ENCODE measurements at regions not wholly inside any gene's neighbourhood (a gene's known extent, or its start where the extent isn't known, plus 50 kb on each side); places are given as distances from the start of the nearest gene placed in this dataset.

DNA sequence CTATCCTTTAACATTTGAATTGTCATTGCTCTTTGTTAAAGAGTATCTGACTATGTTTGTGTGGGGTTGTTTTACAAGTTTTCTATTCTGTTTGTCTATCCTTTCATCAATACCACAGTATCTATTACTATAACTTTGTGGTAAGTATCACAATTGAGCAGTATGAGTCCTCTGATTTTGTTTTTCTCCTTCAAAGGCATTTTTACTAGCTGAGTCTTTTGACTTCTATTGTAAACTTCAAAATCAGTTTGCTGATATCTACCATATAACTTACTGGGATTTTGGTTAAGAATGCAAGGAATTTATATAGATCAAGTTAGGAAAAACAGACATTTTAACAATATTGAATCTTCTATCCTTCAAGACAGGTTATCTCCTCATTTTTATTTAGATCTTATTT lies 789.8 kb upstream of the PTPRD start:
- Histone ChIP-seq H3K9ac (replicated peaks; ENCODE audit: extremely low read depth, insufficient read depth, low read length) (no peak overlapping the region), H3K36me3 (ENCODE audit: control insufficient read depth in 2 of 2, extremely low read depth in 1 of 2, insufficient read depth in 2 of 2, low read length in 2 of 2) (no peaks in the 10 kb centered on the region), H3K27me3 (ENCODE audit: control insufficient read depth in 2 of 2, insufficient read depth in 2 of 2, low read length in 2 of 2) (no peaks in the 10 kb centered on the region), H3K9me3 (replicated peaks; ENCODE audit: control insufficient read depth, insufficient read depth, low read length) (peaks cover 2% of the 10 kb centered on the region), H3K27ac (ENCODE audit: insufficient read depth, low read depth, low read length) (no peak overlapping the region), H3K4me3 (replicated peaks in 1 of 3; ENCODE audit: insufficient read depth in 1 of 3, low read depth in 1 of 3, low read length in 3 of 3) (no peak overlapping the region), H3K4me2 (ENCODE audit: insufficient read depth, low read length) (no peak overlapping the region), H3K79me2 (ENCODE audit: control insufficient read depth, insufficient read depth, low read length) (no peaks in the 10 kb centered on the region), H3K4me1 (ENCODE audit: control insufficient read depth, extremely low read depth, insufficient read depth, low read length) (no peaks in the 10 kb centered on the region), H3K9me1 (replicated peaks; ENCODE audit: control insufficient read depth, extremely low read depth, insufficient read depth, low read length) (no peaks in the 10 kb centered on the region), H2AFZ (ENCODE audit: low read depth, low read length) (no peak overlapping the region), H4K20me1 (replicated peaks; ENCODE audit: control insufficient read depth, extremely low read depth, insufficient read depth, low read length) (no peaks in the 10 kb centered on the region)
- ChIA-PET CTCF (no interaction called here), POLR2A (no interaction called here)
- intact Hi-C loops (cut with micrococcal nuclease): no loop called here
- no TSS peak for BruUV-seq (replicated peaks)
- FAIRE-seq (no peak), DNase-seq (ENCODE audit: low read depth, low spot score) (no peak)
- TF ChIP-seq, protein P1, sequence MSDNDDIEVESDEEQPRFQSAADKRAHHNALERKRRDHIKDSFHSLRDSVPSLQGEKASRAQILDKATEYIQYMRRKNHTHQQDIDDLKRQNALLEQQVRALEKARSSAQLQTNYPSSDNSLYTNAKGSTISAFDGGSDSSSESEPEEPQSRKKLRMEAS (IDR thresholded peaks at IDR 0.05; ENCODE audit: insufficient read depth, insufficient read length): no peak
- no peak for TF ChIP-seq MYC (IDR thresholded peaks at IDR 0.05; ENCODE audit: low read depth, low read length)
- dilution Hi-C loops (cut with MboI; ENCODE audit: extremely low pct_ligation_motif_present, low sequenced_read_pairs): no loop called here

DNA sequence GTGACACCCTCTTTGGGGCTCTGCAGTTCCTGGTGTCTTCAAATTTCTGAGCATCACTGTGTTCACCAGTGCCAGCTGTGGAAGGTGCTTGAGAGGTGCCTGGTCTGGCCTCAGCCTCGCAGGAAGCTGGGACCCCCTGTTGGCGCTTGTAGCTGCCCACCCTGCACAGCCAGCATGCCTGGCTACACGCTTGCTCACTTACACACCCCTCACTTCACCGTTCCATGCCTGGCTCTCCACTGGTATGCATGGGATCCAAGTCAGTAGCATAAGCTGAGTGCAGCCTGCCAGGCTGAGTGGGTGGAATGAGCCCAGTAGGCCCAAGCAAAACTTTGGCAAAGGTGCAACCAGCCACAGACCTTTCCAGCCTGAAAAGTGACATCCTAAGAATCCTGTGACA lies 801.4 kb upstream of the PTPRD start:
- Histone ChIP-seq H3K27ac (ENCODE audit: insufficient read depth, low read depth, low read length) (no peak overlapping the region), H4K20me1 (replicated peaks; ENCODE audit: control insufficient read depth, extremely low read depth, insufficient read depth, low read length) (no peaks in the 10 kb centered on the region), H3K9ac (replicated peaks; ENCODE audit: extremely low read depth, insufficient read depth, low read length) (no peak overlapping the region), H3K9me1 (replicated peaks; ENCODE audit: control insufficient read depth, extremely low read depth, insufficient read depth, low read length) (no peaks in the 10 kb centered on the region), H3K4me1 (ENCODE audit: control insufficient read depth, extremely low read depth, insufficient read depth, low read length) (no peaks in the 10 kb centered on the region), H3K4me2 (ENCODE audit: insufficient read depth, low read length) (no peak overlapping the region), H3K27me3 (ENCODE audit: control insufficient read depth in 2 of 2, insufficient read depth in 2 of 2, low read length in 2 of 2) (no peaks in the 10 kb centered on the region), H3K4me3 (replicated peaks in 1 of 3; ENCODE audit: insufficient read depth in 1 of 3, low read depth in 1 of 3, low read length in 3 of 3) (no peak overlapping the region), H2AFZ (ENCODE audit: low read depth, low read length) (no peak overlapping the region), H3K9me3 (replicated peaks; ENCODE audit: control insufficient read depth, insufficient read depth, low read length) (peaks cover 9% of the 10 kb centered on the region), H3K79me2 (ENCODE audit: control insufficient read depth, insufficient read depth, low read length) (no peaks in the 10 kb centered on the region), H3K36me3 (ENCODE audit: control insufficient read depth in 2 of 2, extremely low read depth in 1 of 2, insufficient read depth in 2 of 2, low read length in 2 of 2) (no peaks in the 10 kb centered on the region)
- dilution Hi-C loops (cut with MboI; ENCODE audit: extremely low pct_ligation_motif_present, low sequenced_read_pairs): no loop called here
- POLR2A ChIA-PET: no interaction called here
- BruUV-seq (replicated peaks): no TSS peak
- FAIRE-seq (no peak), DNase-seq (ENCODE audit: low read depth, low spot score) (no peak)
- TF ChIP-seq FOS (IDR thresholded peaks at IDR 0.05; ENCODE audit: borderline replicate concordance, insufficient read depth, low read length) (no peak), EZH2 (IDR thresholded peaks at IDR 0.05; ENCODE audit: borderline replicate concordance, low read depth, low read length, severe bottlenecking) (no peak), JUN (IDR thresholded peaks at IDR 0.05; ENCODE audit: borderline replicate concordance, insufficient read depth, insufficient read length, low read depth) (no peak), MYC (IDR thresholded peaks at IDR 0.05; ENCODE audit: low read depth, low read length) (no peak)
- TF ChIP-seq, protein P1 (IDR thresholded peaks at IDR 0.05; ENCODE audit: insufficient read depth, insufficient read length): no peak
- TF ChIP-seq, protein P2, sequence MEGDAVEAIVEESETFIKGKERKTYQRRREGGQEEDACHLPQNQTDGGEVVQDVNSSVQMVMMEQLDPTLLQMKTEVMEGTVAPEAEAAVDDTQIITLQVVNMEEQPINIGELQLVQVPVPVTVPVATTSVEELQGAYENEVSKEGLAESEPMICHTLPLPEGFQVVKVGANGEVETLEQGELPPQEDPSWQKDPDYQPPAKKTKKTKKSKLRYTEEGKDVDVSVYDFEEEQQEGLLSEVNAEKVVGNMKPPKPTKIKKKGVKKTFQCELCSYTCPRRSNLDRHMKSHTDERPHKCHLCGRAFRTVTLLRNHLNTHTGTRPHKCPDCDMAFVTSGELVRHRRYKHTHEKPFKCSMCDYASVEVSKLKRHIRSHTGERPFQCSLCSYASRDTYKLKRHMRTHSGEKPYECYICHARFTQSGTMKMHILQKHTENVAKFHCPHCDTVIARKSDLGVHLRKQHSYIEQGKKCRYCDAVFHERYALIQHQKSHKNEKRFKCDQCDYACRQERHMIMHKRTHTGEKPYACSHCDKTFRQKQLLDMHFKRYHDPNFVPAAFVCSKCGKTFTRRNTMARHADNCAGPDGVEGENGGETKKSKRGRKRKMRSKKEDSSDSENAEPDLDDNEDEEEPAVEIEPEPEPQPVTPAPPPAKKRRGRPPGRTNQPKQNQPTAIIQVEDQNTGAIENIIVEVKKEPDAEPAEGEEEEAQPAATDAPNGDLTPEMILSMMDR (IDR thresholded peaks at IDR 0.05; ENCODE audit: extremely low read depth in 1 of 2, insufficient read depth in 1 of 2, low read depth in 1 of 2, low read length in 2 of 2): no peak
- intact Hi-C loops (cut with micrococcal nuclease): no loop called here
- CTCF ChIA-PET: no interaction called here
